SU-DHL-6 (cell line): ENCODE measurements at regions not wholly inside any gene's neighbourhood (a gene's known extent, or its start where the extent isn't known, plus 50 kb on each side); places are given as distances from the start of the nearest gene placed in this dataset.

Experiments
- CTCF ChIP-seq: fragments of 200-600 bp; sonication (generic); IDR thresholded peaks from one replicate; pipeline ENCODE4 v1.5.1; 2017; ENCODE audit warnings: antibody characterized with exemption, mild to moderate bottlenecking, low read length, moderate library complexity; ENCODE audit not compliant: insufficient read depth, poor library complexity, severe bottlenecking
- EZH2phosphoT487 ChIP-seq: fragments of 200-600 bp; sonication (generic), shearing (Covaris generic); conservative IDR thresholded peaks from 2 replicates; pipeline ENCODE4 v1.6.1; 2018; ENCODE audit warnings: mild to moderate bottlenecking, antibody characterized with exemption, low read length, moderate library complexity, mixed read lengths

GRCh38 chr21:15301014-15301413, 236.2 kb upstream of the NRIP1 start:
- no peak for TF ChIP-seq CTCF
- TF ChIP-seq EZH2phosphoT487, result no peak
